ENCODE measurements at regions not wholly inside any gene's neighbourhood (a gene's known extent, or its start where the extent isn't known, plus 50 kb on each side); places are given as distances from the start of the nearest gene placed in this dataset.
"Not testable (repeated sequence)": the region's sequence is repeated elsewhere in the genome, so short reads cannot be mapped to it uniquely, and the experiment has no call there.

GRCh38 chr9:111744363-111744762 is 50.4 kb downstream of the SHOC1 start:
- DNase-seq (ENCODE audit: low read depth), result no peak

DNA sequence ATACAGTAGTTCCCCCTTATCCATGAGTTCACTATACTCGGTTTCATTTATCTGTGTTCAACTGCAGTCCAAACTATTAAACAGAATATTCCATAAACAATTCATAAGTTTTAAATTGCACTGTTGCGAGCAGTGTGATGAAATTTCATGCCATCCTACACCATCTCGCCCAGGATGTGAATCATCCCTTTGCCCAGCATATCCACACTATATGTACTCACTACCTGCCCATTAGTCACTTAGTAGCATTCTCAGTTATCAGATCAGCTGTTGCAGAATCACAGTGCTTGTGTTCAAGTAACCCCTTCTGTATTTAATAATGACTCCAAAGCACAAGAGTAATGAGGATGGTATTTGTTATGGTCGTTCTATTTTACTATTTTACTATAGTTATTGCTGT is 51.5 kb downstream of the SHOC1 start:
- no peak for DNase-seq (ENCODE audit: low read depth)

GRCh38 chr9:111740739-111741138 is 54.0 kb downstream of the SHOC1 start:
- DNase-seq (ENCODE audit: low read depth), result no peak

DNA sequence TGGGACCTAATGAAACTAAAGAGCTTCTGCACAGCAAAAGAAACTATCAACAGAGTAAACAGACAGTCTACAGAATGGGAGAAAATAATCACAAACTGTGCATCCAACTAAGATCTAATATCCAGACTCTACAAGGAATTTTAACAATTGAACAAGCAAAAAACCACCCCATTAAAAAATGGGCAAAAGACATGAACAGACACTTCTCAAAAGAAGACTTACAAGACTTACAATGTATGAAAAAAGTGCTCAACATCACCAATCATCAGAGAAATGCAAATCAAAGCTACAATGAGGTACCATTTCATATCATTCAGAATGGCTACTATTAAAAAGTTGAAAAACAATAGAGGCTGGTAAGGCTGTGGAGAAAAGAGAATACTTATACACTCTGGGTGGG is 58.0 kb downstream of the SHOC1 start:
- no peak for DNase-seq (ENCODE audit: low read depth)

DNA sequence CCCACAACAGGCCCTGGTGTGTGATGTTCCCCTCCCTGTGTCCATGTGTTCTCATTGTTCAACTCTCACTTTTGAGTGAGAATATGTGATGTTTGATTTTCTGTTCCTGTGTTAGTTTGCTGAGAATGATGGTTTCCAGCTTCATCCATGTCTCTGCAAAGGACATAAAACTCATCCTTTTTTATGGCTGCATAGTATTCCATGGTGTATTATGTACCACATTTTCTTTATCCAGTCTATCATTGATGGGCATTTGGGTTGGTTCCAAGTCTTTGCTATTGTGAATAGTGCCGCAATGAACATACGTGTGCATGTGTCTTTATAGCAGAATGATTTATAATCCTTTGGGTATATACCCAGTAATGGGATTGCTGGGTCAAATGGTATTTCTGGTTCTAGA is 59.4 kb downstream of the SHOC1 start:
- DNase-seq (ENCODE audit: low read depth), result not testable (repeated sequence)

DNA sequence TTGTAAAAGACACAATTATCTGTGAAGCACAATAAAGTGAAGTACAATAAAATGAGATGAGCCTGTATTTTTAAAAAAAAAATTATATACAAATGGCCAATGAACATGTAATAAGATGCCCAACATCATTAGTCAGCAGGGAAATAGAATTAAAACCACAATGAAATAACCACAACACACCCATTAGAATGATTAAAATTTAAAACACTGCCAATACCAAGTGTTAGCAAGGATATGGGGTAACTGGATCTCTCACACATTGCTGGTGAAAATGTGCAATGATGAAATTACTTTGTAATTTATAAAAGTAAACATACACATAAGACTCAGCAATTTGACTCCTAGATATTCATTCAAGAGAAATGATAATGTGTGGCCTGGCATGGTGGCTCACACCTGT is 62.8 kb downstream of the SHOC1 start:
- no peak for DNase-seq (ENCODE audit: low read depth)

- no peak for DNase-seq (ENCODE audit: low read depth)
Observed at GRCh38 chr9:111730937-111731567, 63.7 kb downstream of the SHOC1 start.

DNA sequence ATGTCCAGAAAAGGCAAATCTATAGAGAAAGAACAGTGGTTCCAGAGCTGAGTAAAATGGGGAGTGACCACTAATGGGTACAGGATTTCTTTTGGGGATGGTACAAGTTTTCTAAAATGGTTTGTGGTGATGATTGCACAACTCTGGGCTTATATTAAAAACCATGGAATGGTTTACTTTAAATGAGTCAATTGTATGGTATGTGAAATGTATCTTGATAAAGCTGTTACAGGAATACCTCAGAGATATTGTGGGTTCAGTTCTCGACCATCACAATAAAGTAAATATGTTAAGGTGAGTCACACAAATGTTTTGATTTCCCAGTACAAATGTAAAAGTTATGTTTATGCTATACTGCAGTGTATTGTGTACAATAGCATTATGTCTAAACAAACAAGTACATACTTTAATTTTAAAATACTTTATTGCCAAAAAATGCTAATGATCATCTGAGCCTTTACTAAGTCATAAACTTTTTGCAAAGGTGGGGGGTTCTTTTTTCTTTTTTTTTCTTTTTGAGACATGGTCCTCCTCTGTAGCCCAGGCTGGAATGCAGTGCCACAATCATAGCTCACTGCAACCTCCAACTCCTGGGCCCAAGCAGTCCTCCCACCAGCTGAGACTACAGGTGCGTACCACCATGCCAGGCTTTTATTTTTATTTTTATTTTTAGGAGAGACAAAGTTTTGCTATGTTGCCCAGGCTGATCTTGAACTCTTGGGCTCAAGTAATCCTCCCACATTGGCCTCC is 65.9 kb downstream of the SHOC1 start:
- DNase-seq (ENCODE audit: low read depth), result peak; percentile 28

DNA sequence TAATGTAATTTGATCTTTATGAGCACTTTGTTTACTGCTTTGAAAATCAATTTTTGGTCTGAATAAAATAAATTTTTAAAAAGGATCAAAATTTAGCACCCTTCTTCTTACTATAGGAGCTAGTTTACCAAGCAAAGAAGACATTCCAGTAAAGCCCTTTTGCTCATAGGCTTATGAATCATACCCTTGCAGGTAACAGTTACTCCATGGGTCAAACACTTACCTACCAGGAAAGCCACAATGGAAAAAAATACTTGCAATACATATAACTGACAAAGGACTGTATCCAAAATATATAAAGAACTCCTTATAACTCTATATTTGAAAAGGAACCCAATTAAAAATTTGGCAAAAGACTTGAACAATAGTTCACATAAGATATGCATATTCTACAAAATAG is 66.6 kb downstream of the SHOC1 start:
- DNase-seq (ENCODE audit: low read depth), result no peak

GRCh38 chr9:111726949-111727348 is 65.5 kb downstream of the GNG10 start:
- no peak for DNase-seq (ENCODE audit: low read depth)

GRCh38 chr9:111720174-111720573 is 58.8 kb downstream of the GNG10 start:
- DNase-seq (ENCODE audit: low read depth), result no peak
